ENCODE measurements at regions not wholly inside any gene's neighbourhood (a gene's known extent, or its start where the extent isn't known, plus 50 kb on each side); places are given as distances from the start of the nearest gene placed in this dataset.

DNA sequence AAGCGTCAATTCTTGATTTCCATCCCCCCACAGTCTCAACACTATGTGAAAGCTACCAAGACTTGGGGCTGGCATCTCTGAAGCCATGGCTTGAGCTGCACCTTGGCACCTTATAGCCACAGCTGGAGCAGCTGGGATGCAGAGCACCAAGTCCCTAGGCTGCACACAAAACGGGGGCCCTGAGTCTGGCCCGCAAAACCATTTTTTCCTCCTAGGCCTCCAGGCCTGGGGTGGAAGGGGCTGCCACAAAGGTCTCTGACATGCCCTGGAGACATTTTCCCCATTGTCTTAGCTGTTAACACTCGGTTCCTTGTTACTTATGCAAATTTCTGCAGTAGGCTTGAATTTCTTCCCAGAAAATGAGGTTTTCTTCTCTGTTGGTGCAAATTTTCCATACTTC lies 89.8 kb upstream of the GNAI1 start:
- no peak for TF ChIP-seq CTCF (conservative IDR thresholded peaks at IDR 0.05)
- TF ChIP-seq EZH2 (IDR thresholded peaks at IDR 0.05; ENCODE audit: low read depth) = no peak
- Histone ChIP-seq H3K27me3 (ENCODE audit: insufficient read depth, low read depth) (no peaks in the 10 kb centered on the region), H3K9me2 (ENCODE audit: insufficient read depth) (no peaks in the 10 kb centered on the region), H3K9me3 (ENCODE audit: insufficient read depth, low read depth) (no peaks in the 10 kb centered on the region), H3K4me1 (replicated peaks; ENCODE audit: insufficient read depth) (no peaks in the 10 kb centered on the region), H4K20me1 (ENCODE audit: insufficient read depth) (no peaks in the 10 kb centered on the region), H3F3A (ENCODE audit: insufficient read depth, low read depth) (no peaks in the 10 kb centered on the region), H3K36me3 (ENCODE audit: low read depth) (no peaks in the 10 kb centered on the region), H3K79me2 (ENCODE audit: low read depth) (no peaks in the 10 kb centered on the region), H3K27ac (no peak overlapping the region), H2AFZ (no peak overlapping the region), H3K4me2 (no peak overlapping the region), H3K4me3 (no peak overlapping the region)
- BruUV-seq (replicated peaks) = no TSS peak
- ChIA-PET CTCF (no interaction called here), POLR2A (ENCODE audit: unreplicated experiment) (no interaction called here)
- intact Hi-C loops (cut with micrococcal nuclease; ENCODE audit: unreplicated experiment) = loop anchor here (5.0 to 10.0 kb wide), 3 partner anchors 870 to 1530 kb away; no protein-coding TSS in a partner anchor
- DNase-seq = no peak

GRCh38 chr7:80040752-80041151 lies 93.9 kb upstream of the GNAI1 start:
- H3K4me2 ChIP-seq = no peak overlapping the region
- no peak overlapping the region for H2AFZ ChIP-seq
- ChIA-PET POLR2A (ENCODE audit: unreplicated experiment) (interaction anchor here (0.6 kb wide), 1 partner anchor 169 kb away, joined by 5 read pairs; no protein-coding TSS in a partner anchor), CTCF (no interaction called here)
- H3K4me3 ChIP-seq = no peak overlapping the region
- H3K9me2 ChIP-seq (ENCODE audit: insufficient read depth) = no peaks in the 10 kb centered on the region
- H3K9me3 ChIP-seq (ENCODE audit: insufficient read depth, low read depth) = no peaks in the 10 kb centered on the region
- BruUV-seq (replicated peaks) = no TSS peak
- H3K27ac ChIP-seq = no peak overlapping the region
- no peaks in the 10 kb centered on the region for H3K36me3 ChIP-seq (ENCODE audit: low read depth)
- DNase-seq = no peak
- H4K20me1 ChIP-seq (ENCODE audit: insufficient read depth) = no peaks in the 10 kb centered on the region
- intact Hi-C loops (cut with micrococcal nuclease; ENCODE audit: unreplicated experiment) = loop anchor here (10.0 kb wide), 2 partner anchors 866 to 1526 kb away; no protein-coding TSS in a partner anchor
- H3K27me3 ChIP-seq (ENCODE audit: insufficient read depth, low read depth) = no peaks in the 10 kb centered on the region
- H3K79me2 ChIP-seq (ENCODE audit: low read depth) = no peaks in the 10 kb centered on the region
- TF ChIP-seq CTCF (conservative IDR thresholded peaks at IDR 0.05) (no peak), EZH2 (IDR thresholded peaks at IDR 0.05; ENCODE audit: low read depth) (no peak)
- H3K4me1 ChIP-seq (replicated peaks; ENCODE audit: insufficient read depth) = no peaks in the 10 kb centered on the region
- H3F3A ChIP-seq (ENCODE audit: insufficient read depth, low read depth) = no peaks in the 10 kb centered on the region

DNA sequence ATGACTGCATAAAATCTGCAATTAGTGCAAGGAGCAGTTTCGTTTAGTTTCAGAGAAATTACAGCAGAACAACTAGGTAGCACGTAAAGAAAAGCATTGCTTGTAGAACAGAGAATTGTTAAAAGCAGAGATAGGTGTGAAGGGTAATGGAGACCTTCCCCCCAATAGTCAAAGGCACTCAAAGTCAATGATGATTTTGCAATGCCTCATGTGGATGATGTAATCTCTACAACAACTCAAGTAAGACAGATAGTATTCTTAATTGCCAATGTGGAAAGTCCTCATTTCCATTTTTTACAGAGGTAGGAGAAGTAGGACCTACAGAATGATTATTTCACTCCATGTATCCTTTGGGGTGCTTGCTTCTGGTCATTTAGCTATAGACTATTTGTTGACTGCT lies 94.3 kb upstream of the GNAI1 start:
- Histone ChIP-seq H3K9me3 (ENCODE audit: insufficient read depth, low read depth) (no peaks in the 10 kb centered on the region), H3K9me2 (ENCODE audit: insufficient read depth) (no peaks in the 10 kb centered on the region), H3K36me3 (ENCODE audit: low read depth) (no peaks in the 10 kb centered on the region), H4K20me1 (ENCODE audit: insufficient read depth) (no peaks in the 10 kb centered on the region), H3F3A (ENCODE audit: insufficient read depth, low read depth) (no peaks in the 10 kb centered on the region), H3K27me3 (ENCODE audit: insufficient read depth, low read depth) (no peaks in the 10 kb centered on the region), H3K4me1 (replicated peaks; ENCODE audit: insufficient read depth) (no peaks in the 10 kb centered on the region), H3K79me2 (ENCODE audit: low read depth) (no peaks in the 10 kb centered on the region), H3K4me3 (no peak overlapping the region), H3K27ac (no peak overlapping the region), H3K4me2 (no peak overlapping the region), H2AFZ (no peak overlapping the region)
- no peak for TF ChIP-seq EZH2 (IDR thresholded peaks at IDR 0.05; ENCODE audit: low read depth)
- no peak for TF ChIP-seq CTCF (conservative IDR thresholded peaks at IDR 0.05)
- CTCF ChIA-PET = no interaction called here
- no TSS peak for BruUV-seq (replicated peaks)
- POLR2A ChIA-PET (ENCODE audit: unreplicated experiment) = interaction anchor here (0.6 kb wide), 1 partner anchor 168 kb away, joined by 5 read pairs; no protein-coding TSS in a partner anchor
- DNase-seq = no peak
- intact Hi-C loops (cut with micrococcal nuclease; ENCODE audit: unreplicated experiment) = loop anchor here (10.0 kb wide), 2 partner anchors 866 to 1526 kb away; no protein-coding TSS in a partner anchor
